GM12865 (cell line): ENCODE measurements at regions not wholly inside any gene's neighbourhood (a gene's known extent, or its start where the extent isn't known, plus 50 kb on each side); places are given as distances from the start of the nearest gene placed in this dataset.
"Not testable (repeated sequence)": the region's sequence is repeated elsewhere in the genome, so short reads cannot be mapped to it uniquely, and the experiment has no call there.

ENCODE experiments used
- DNase-seq: peaks from one replicate; pipeline ENCODE4 v3.0.0; 2010; ENCODE audit warnings: low read depth
- H3K4me3 ChIP-seq: 2 replicates; pipeline ENCODE4 v1.5.1; 2011; ENCODE audit warnings: mild to moderate bottlenecking, low read depth, low read length, control low read depth
- TF ChIP-seq, protein P1 (sequence below): IDR thresholded peaks from 2 replicates; pipeline ENCODE4 v1.5.1; 2011; ENCODE audit warnings: low read length, control low read depth, low read depth, inconsistent platforms; ENCODE audit not compliant: insufficient read depth; ENCODE audit errors: missing control alignments

DNA sequence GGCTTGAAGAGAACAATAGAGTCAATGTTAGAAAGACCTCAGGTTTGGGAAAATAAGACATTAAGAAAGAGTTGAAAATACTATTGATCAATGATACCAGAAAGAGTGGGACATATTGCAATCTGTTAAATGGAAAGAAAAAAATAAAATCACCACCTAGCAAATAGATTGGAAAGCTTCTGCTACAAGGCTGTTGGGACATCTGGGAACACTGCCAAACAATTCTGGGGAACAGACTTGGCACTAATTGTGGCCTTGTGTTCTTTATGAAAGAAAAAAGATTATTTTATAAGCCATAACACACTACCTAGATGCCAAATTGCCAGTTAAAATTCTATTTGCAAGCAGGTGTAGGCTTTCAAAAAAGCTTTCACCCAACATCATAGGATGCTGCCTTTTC is 137.8 kb downstream of the TSEN15 start:
- DNase-seq: no peak
- H3K4me3 ChIP-seq: no peak overlapping the region
- TF ChIP-seq, protein P1, sequence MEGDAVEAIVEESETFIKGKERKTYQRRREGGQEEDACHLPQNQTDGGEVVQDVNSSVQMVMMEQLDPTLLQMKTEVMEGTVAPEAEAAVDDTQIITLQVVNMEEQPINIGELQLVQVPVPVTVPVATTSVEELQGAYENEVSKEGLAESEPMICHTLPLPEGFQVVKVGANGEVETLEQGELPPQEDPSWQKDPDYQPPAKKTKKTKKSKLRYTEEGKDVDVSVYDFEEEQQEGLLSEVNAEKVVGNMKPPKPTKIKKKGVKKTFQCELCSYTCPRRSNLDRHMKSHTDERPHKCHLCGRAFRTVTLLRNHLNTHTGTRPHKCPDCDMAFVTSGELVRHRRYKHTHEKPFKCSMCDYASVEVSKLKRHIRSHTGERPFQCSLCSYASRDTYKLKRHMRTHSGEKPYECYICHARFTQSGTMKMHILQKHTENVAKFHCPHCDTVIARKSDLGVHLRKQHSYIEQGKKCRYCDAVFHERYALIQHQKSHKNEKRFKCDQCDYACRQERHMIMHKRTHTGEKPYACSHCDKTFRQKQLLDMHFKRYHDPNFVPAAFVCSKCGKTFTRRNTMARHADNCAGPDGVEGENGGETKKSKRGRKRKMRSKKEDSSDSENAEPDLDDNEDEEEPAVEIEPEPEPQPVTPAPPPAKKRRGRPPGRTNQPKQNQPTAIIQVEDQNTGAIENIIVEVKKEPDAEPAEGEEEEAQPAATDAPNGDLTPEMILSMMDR: no peak

DNA sequence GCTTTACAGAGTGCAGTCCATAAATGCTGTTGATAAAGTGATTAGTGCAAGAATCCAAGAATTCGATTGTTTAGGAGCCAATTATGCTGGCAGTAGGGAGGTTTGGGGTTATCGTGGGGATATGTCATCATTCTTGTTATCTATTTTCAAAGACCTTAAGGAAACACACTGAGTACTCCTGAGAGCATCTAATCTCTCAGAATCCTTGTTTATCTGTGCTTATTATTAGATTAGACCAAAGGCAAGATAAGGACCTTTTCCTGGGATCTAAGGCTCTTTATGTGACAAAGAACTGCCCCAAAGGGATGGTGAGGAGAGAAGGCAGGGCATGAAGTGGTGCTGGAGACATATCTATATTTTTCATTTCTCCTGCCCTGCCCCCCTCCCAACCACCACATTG is 139.1 kb downstream of the TSEN15 start:
- TF ChIP-seq, protein P1: no peak
- H3K4me3 ChIP-seq: no peak overlapping the region
- no peak for DNase-seq

DNA sequence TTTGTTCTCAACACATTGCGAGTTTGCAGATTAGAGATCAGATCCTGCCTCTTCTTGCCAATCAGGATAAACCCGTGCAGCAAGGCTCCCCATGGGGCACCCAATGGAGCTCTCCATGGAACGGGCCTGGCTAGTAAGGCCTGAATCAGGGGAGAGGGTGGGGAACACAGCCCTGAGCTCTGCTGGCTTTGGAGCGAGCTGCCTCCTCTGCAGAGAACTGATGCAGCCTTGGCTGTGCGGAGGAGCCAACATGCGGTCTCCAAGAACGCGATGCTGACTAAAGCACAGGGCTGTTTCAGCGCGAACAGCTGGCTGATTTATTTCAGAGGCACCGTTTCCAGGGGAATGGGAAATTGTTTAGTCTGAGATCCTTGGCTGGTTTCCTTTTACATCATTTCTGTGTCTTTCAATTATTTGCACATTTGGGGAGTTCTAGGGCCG is 139.7 kb downstream of the TSEN15 start:
- TF ChIP-seq, protein P1: no peak
- no peak for DNase-seq
- H3K4me3 ChIP-seq: no peak overlapping the region

GRCh38 chr1:184192796-184193195 is 141.3 kb downstream of the TSEN15 start:
- DNase-seq: no peak
- no peak overlapping the region for H3K4me3 ChIP-seq
- TF ChIP-seq, protein P1: no peak

- TF ChIP-seq, protein P1: no peak
- no peak for DNase-seq
Measured at GRCh38 chr1:184193451-184193850, 141.9 kb downstream of the TSEN15 start.

GRCh38 chr1:184194236-184194635 is 142.7 kb downstream of the TSEN15 start:
- TF ChIP-seq, protein P1: no peak
- no peak for DNase-seq
- no peak overlapping the region for H3K4me3 ChIP-seq

More at GRCh38 chr1:184193451-184193850, 141.9 kb downstream of the TSEN15 start:
- H3K4me3 ChIP-seq: no peak overlapping the region

- H3K4me3 ChIP-seq, DNase-seq: not testable (repeated sequence)
Measured at GRCh38 chr1:184195722-184196121, 144.2 kb downstream of the TSEN15 start.

- H3K4me3 ChIP-seq: no peak overlapping the region
- TF ChIP-seq, protein P1: no peak
- no peak for DNase-seq
Measured at GRCh38 chr1:184197831-184198230, 146.3 kb downstream of the TSEN15 start.
